OCI-LY1 (cell line): ENCODE measurements at regions not wholly inside any gene's neighbourhood (a gene's known extent, or its start where the extent isn't known, plus 50 kb on each side); places are given as distances from the start of the nearest gene placed in this dataset.

Experiments
- EZH2 ChIP-seq: fragments of 200-600 bp; sonication (generic), shearing (Covaris generic); IDR thresholded peaks from 2 replicates; pipeline ENCODE4 v1.8.0; 2017; ENCODE audit warnings: borderline replicate concordance, mixed run types, mild to moderate bottlenecking, antibody characterized with exemption, low read length, moderate library complexity, mixed read lengths
- TF ChIP-seq, protein P1 (sequence below): fragments of 200-600 bp; sonication (generic), shearing (Covaris generic); IDR thresholded peaks from 2 replicates; pipeline ENCODE4 v1.5.1; 2017; ENCODE audit warnings: mild to moderate bottlenecking, antibody characterized with exemption, low read length, moderate library complexity, mixed read lengths

DNA sequence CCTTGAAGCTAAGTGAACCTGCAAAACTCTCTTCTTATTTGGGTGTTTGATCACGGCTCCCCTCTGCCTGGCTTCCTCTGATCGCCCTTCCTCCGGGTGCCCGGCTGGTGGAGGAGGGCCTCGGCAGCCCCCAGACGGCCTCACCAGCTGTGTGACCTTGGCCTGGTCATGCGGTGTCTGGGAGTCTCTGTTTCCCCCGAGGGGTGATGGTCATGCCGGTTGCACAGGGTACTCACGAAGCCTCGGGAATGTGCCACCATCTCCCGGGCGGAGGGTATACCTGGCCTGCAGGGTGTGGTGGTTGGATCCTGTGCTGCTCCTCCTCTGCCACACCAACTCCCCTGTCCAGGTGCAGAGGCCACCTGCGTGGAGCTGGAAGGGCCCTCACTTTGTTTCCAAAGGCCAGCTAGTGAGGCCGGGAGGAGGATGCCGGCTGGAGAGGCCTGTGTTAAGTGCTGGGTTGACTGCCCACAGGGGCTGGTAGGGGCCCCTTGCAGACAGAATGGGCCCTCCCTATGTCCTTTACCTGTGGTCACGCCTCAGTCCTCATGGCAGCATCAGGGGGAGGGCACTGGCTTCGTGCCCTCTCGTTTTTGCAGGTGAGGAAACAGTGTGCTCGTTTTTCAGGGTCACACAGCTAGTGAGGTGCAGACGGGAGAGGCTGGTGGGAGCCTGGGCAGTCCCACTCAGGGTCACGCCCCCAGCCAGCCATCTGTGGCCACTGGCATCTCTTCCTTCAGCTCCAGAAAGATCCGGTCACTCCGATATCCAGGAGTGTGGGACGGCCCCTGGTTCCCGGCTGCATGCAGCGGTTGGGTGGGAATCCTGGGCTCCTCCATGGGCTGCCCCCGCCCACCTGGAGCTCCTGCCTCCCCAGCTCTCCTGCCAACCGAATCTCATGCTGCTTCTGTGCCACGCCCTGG is 148.5 kb upstream of the GSE1 start:
- TF ChIP-seq, protein P1, sequence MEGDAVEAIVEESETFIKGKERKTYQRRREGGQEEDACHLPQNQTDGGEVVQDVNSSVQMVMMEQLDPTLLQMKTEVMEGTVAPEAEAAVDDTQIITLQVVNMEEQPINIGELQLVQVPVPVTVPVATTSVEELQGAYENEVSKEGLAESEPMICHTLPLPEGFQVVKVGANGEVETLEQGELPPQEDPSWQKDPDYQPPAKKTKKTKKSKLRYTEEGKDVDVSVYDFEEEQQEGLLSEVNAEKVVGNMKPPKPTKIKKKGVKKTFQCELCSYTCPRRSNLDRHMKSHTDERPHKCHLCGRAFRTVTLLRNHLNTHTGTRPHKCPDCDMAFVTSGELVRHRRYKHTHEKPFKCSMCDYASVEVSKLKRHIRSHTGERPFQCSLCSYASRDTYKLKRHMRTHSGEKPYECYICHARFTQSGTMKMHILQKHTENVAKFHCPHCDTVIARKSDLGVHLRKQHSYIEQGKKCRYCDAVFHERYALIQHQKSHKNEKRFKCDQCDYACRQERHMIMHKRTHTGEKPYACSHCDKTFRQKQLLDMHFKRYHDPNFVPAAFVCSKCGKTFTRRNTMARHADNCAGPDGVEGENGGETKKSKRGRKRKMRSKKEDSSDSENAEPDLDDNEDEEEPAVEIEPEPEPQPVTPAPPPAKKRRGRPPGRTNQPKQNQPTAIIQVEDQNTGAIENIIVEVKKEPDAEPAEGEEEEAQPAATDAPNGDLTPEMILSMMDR = no peak
- no peak for TF ChIP-seq EZH2
